HG03280 (cell line): ENCODE measurements at regions not wholly inside any gene's neighbourhood (a gene's known extent, or its start where the extent isn't known, plus 50 kb on each side); places are given as distances from the start of the nearest gene placed in this dataset.

Experiments
- ATAC-seq: cut with Tn5 transposase; IDR thresholded peaks from one replicate; pipeline ENCODE4 v1.9.1; 2021; ENCODE audit warnings: mild to moderate bottlenecking, moderate library complexity; ENCODE audit not compliant: unreplicated experiment

GRCh38 chr13:74084375-74084935, 49.7 kb downstream of the KLF12 start:
- no peak for ATAC-seq

- no peak for ATAC-seq
Measured at GRCh38 chr13:74082741-74083160, 51.5 kb downstream of the KLF12 start.

GRCh38 chr13:74080762-74081161, 53.4 kb downstream of the KLF12 start:
- no peak for ATAC-seq

- no peak for ATAC-seq
Measured at GRCh38 chr13:74077792-74078191, 56.4 kb downstream of the KLF12 start.

- ATAC-seq, result no peak
Measured at GRCh38 chr13:74077375-74077774, 56.8 kb downstream of the KLF12 start.

- ATAC-seq, result no peak
Measured at GRCh38 chr13:74074723-74075122, 59.5 kb downstream of the KLF12 start.

- no peak for ATAC-seq
Measured at GRCh38 chr13:74073274-74073673, 60.9 kb downstream of the KLF12 start.

- ATAC-seq, result no peak
Measured at GRCh38 chr13:74070513-74070912, 63.7 kb downstream of the KLF12 start.

- no peak for ATAC-seq
Measured at GRCh38 chr13:74070065-74070464, 64.1 kb downstream of the KLF12 start.

GRCh38 chr13:74068471-74068870, 65.7 kb downstream of the KLF12 start:
- no peak for ATAC-seq

GRCh38 chr13:74067818-74068217, 66.4 kb downstream of the KLF12 start:
- ATAC-seq, result no peak

GRCh38 chr13:74066937-74067336, 67.3 kb downstream of the KLF12 start:
- ATAC-seq, result no peak

GRCh38 chr13:74064805-74065312, 69.3 kb downstream of the KLF12 start:
- no peak for ATAC-seq

- no peak for ATAC-seq
Measured at GRCh38 chr13:74063533-74064100, 70.6 kb downstream of the KLF12 start.

GRCh38 chr13:74062933-74063332, 71.3 kb downstream of the KLF12 start:
- peak; percentile 74 for ATAC-seq

GRCh38 chr13:74061926-74062595, 72.1 kb downstream of the KLF12 start:
- peak; percentile 73 for ATAC-seq

- ATAC-seq, result no peak
Measured at GRCh38 chr13:74056801-74057542, 77.2 kb downstream of the KLF12 start.

- no peak for ATAC-seq
Measured at GRCh38 chr13:74052402-74052928, 81.7 kb downstream of the KLF12 start.

- ATAC-seq, result no peak
Measured at GRCh38 chr13:74048756-74049155, 85.4 kb downstream of the KLF12 start.

GRCh38 chr13:74047931-74048600, 86.1 kb downstream of the KLF12 start:
- no peak for ATAC-seq

- ATAC-seq, result no peak
Measured at GRCh38 chr13:74046431-74046830, 87.8 kb downstream of the KLF12 start.
